Prostate gland (tissue), 2 donors: ENCODE measurements at regions not wholly inside any gene's neighbourhood (a gene's known extent, or its start where the extent isn't known, plus 50 kb on each side); places are given as distances from the start of the nearest gene placed in this dataset.

Source experiments
- POLR2A ChIP-seq: fragments of 450-650 bp; IDR thresholded peaks from one replicate; pipeline ENCODE4 v1.6.1; 2016; ENCODE audit warnings: antibody characterized with exemption, mild to moderate bottlenecking
- POLR2AphosphoS5 ChIP-seq: sonication (generic); formaldehyde crosslinking; IDR thresholded peaks from one replicate; pipeline ENCODE4 v1.6.1; 2017; ENCODE audit warnings: antibody characterized with exemption
- TF ChIP-seq, protein P1 (sequence below), 4 experiments: fragments of 200-600 bp in 2 of 4; fragments of 450-650 bp in 2 of 4; sonication (generic) in 2 of 4; IDR thresholded peaks; 1 replicate in 3 of 4; 2 replicates in 1 of 4; pipeline ENCODE4 v1.5.1; 2016 to 2019; ENCODE audit warnings: antibody characterized with exemption in 4 of 4, mild to moderate bottlenecking in 2 of 4, moderate library complexity in 2 of 4

DNA sequence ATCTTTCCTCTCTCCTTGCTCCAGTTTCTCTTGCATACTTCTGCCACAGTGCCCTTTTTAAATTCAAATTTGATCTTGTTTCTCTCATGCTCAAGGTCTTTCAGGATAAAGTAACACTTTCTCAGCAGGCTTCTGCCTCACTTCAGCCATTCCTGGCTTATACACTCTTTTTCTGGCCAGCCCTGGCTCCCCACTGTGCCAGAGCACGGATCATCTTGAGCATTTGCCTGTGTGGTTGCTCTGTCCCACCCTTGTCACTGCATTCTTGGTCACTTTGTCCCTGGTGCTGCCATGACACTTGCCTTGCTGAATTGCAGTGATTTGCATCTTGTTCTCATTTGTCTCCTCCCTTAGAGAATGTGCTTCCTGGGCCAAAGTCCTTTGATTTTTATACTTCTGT lies 634.3 kb downstream of the TMEM182 start:
- no peak for TF ChIP-seq POLR2AphosphoS5
- no peak for TF ChIP-seq POLR2A
- TF ChIP-seq, protein P1, sequence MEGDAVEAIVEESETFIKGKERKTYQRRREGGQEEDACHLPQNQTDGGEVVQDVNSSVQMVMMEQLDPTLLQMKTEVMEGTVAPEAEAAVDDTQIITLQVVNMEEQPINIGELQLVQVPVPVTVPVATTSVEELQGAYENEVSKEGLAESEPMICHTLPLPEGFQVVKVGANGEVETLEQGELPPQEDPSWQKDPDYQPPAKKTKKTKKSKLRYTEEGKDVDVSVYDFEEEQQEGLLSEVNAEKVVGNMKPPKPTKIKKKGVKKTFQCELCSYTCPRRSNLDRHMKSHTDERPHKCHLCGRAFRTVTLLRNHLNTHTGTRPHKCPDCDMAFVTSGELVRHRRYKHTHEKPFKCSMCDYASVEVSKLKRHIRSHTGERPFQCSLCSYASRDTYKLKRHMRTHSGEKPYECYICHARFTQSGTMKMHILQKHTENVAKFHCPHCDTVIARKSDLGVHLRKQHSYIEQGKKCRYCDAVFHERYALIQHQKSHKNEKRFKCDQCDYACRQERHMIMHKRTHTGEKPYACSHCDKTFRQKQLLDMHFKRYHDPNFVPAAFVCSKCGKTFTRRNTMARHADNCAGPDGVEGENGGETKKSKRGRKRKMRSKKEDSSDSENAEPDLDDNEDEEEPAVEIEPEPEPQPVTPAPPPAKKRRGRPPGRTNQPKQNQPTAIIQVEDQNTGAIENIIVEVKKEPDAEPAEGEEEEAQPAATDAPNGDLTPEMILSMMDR (IDR thresholded peaks at IDR 0.05), result no peak
